ENCODE measurements at regions not wholly inside any gene's neighbourhood (a gene's known extent, or its start where the extent isn't known, plus 50 kb on each side); places are given as distances from the start of the nearest gene placed in this dataset.

GRCh38 chr15:69807721-69808120, 290.0 kb downstream of the TLE3 start:
- Histone ChIP-seq H3K4me3 (no peak overlapping the region), H3K27ac (replicated peaks in 1 of 4) (no peak overlapping the region), H3K9me3 (no peaks in the 10 kb centered on the region), H3K4me1 (peaks cover 0 to 24% (median 22%) of the 10 kb centered on the region in 4 donors), H3K27me3 (no peaks in the 10 kb centered on the region), H3K36me3 (no peaks in the 10 kb centered on the region)
- intact Hi-C loops (cut with DNase I): loop anchor here (10.0 kb wide), 1 partner anchor 63 kb away; no protein-coding TSS in a partner anchor
- DNase-seq (ENCODE audit: extremely low spot score): no peak
- TF ChIP-seq CTCF (IDR thresholded peaks at IDR 0.05) (no peak), EP300 (IDR thresholded peaks at IDR 0.05) (no peak), POLR2AphosphoS5 (IDR thresholded peaks at IDR 0.05) (no peak), POLR2A (IDR thresholded peaks at IDR 0.05; ENCODE audit: low read depth) (no peak)
- WGBS: 51% methylated on average over 5 of the region's 5 CpGs

- Histone ChIP-seq H3K36me3 (no peaks in the 10 kb centered on the region), H3K4me3 (no peak overlapping the region), H3K27ac (replicated peaks in 1 of 4) (no peak overlapping the region), H3K4me1 (peaks cover 0 to 24% (median 22%) of the 10 kb centered on the region in 4 donors), H3K27me3 (no peaks in the 10 kb centered on the region), H3K9me3 (no peaks in the 10 kb centered on the region)
- no peak for DNase-seq (ENCODE audit: extremely low spot score)
- intact Hi-C loops (cut with DNase I): loop anchor here (10.0 kb wide), 1 partner anchor 64 kb away; no protein-coding TSS in a partner anchor
- 94% methylated on average over 4 of the region's 4 CpGs for WGBS
- TF ChIP-seq POLR2AphosphoS5 (IDR thresholded peaks at IDR 0.05) (peak in 1 of 2 donors; percentile 11), POLR2A (IDR thresholded peaks at IDR 0.05; ENCODE audit: low read depth) (no peak)
Measured at GRCh38 chr15:69808756-69809155, 289.0 kb downstream of the TLE3 start.

GRCh38 chr15:69809421-69809820, 288.3 kb downstream of the TLE3 start:
- DNase-seq (ENCODE audit: extremely low spot score): no peak
- Histone ChIP-seq H3K27me3 (no peaks in the 10 kb centered on the region), H3K4me1 (peaks cover 0 to 24% (median 22%) of the 10 kb centered on the region in 4 donors), H3K27ac (replicated peaks in 1 of 4) (no peak overlapping the region), H3K9me3 (no peaks in the 10 kb centered on the region), H3K36me3 (no peaks in the 10 kb centered on the region), H3K4me3 (no peak overlapping the region)
- WGBS: 95% methylated on average over 2 of the region's 2 CpGs
- TF ChIP-seq POLR2A (IDR thresholded peaks at IDR 0.05; ENCODE audit: low read depth): no peak
- TF ChIP-seq POLR2AphosphoS5 (IDR thresholded peaks at IDR 0.05): no peak
- TF ChIP-seq EP300 (IDR thresholded peaks at IDR 0.05): no peak
- TF ChIP-seq CTCF (IDR thresholded peaks at IDR 0.05): no peak
- intact Hi-C loops (cut with DNase I): loop anchor here (10.0 kb wide), 1 partner anchor 65 kb away; no protein-coding TSS in a partner anchor

GRCh38 chr15:69810431-69811354, 287.0 kb downstream of the TLE3 start:
- Histone ChIP-seq H3K27me3 (no peaks in the 10 kb centered on the region), H3K9me3 (no peaks in the 10 kb centered on the region), H3K4me1 (peaks cover 0 to 30% (median 27%) of the 10 kb centered on the region in 4 donors), H3K36me3 (no peaks in the 10 kb centered on the region), H3K27ac (replicated peaks in 1 of 4) (peak overlapping the region in 2 of 4 donors; percentile 4 to 57), H3K4me3 (peak overlapping the region in 1 of 4 donors; percentile 2)
- WGBS: 36% methylated on average over 14 of the region's 14 CpGs
- intact Hi-C loops (cut with DNase I): no loop called here
- no peak for TF ChIP-seq POLR2AphosphoS5 (IDR thresholded peaks at IDR 0.05)
- TF ChIP-seq POLR2A (IDR thresholded peaks at IDR 0.05; ENCODE audit: low read depth): no peak
- TF ChIP-seq EP300 (IDR thresholded peaks at IDR 0.05): no peak
- TF ChIP-seq CTCF (IDR thresholded peaks at IDR 0.05): no peak
- DNase-seq (ENCODE audit: extremely low spot score): no peak

- TF ChIP-seq CTCF (IDR thresholded peaks at IDR 0.05) (no peak), EP300 (IDR thresholded peaks at IDR 0.05) (no peak), POLR2A (IDR thresholded peaks at IDR 0.05; ENCODE audit: low read depth) (no peak), POLR2AphosphoS5 (IDR thresholded peaks at IDR 0.05) (no peak)
- no peaks in the 10 kb centered on the region for H3K27me3 ChIP-seq
- no peaks in the 10 kb centered on the region for H3K36me3 ChIP-seq
- WGBS: 48% methylated on average over 20 of the region's 20 CpGs
- intact Hi-C loops (cut with DNase I): no loop called here
- no peaks in the 10 kb centered on the region for H3K9me3 ChIP-seq
- H3K27ac ChIP-seq (replicated peaks in 1 of 4): no peak overlapping the region
- H3K4me1 ChIP-seq: peaks cover 0 to 27% (median 22%) of the 10 kb centered on the region in 4 donors
- DNase-seq (ENCODE audit: extremely low spot score): no peak
- no peak overlapping the region for H3K4me3 ChIP-seq
Measured at GRCh38 chr15:69812861-69813261, 284.9 kb downstream of the TLE3 start.

All from esophagus muscularis mucosa (tissue), 4 donors.